WTC11 (cell line): ENCODE measurements at regions not wholly inside any gene's neighbourhood (a gene's known extent, or its start where the extent isn't known, plus 50 kb on each side); places are given as distances from the start of the nearest gene placed in this dataset.

ENCODE experiments used
- AFF4 ChIP-seq: sonication (generic); formaldehyde crosslinking; IDR thresholded peaks from 2 replicates; pipeline ENCODE4 v1.8.1; 2023; ENCODE audit warnings: mild to moderate bottlenecking, missing genetic modification reagents, borderline replicate concordance
- CREB1 ChIP-seq: sonication (generic); formaldehyde crosslinking; IDR thresholded peaks from 2 replicates; pipeline ENCODE4 v1.8.0; 2023; ENCODE audit warnings: mild to moderate bottlenecking, missing genetic modification reagents
- CTCF ChIP-seq: fragments of 200-600 bp; IDR thresholded peaks from 2 replicates; pipeline ENCODE4 v1.8.0; 2022; ENCODE audit warnings: antibody characterized with exemption
- E2F1 ChIP-seq: sonication (generic); formaldehyde crosslinking; IDR thresholded peaks from 2 replicates; pipeline ENCODE4 v1.8.0; 2022; ENCODE audit warnings: mild to moderate bottlenecking, missing genetic modification reagents
- HMGXB4 ChIP-seq: sonication (generic); formaldehyde crosslinking; IDR thresholded peaks from 2 replicates; pipeline ENCODE4 v1.8.1; 2023; ENCODE audit warnings: mild to moderate bottlenecking, moderate library complexity, missing genetic modification reagents
- PREB ChIP-seq: sonication (generic); formaldehyde crosslinking; IDR thresholded peaks from 2 replicates; pipeline ENCODE4 v1.8.1; 2022; ENCODE audit warnings: mild to moderate bottlenecking, missing genetic modification reagents, moderate library complexity, borderline replicate concordance
- TCF7 ChIP-seq: sonication (generic); formaldehyde crosslinking; IDR thresholded peaks from 2 replicates; pipeline ENCODE4 v1.8.0; 2022; ENCODE audit warnings: mild to moderate bottlenecking, low read depth, missing genetic modification reagents, moderate library complexity
- USF2 ChIP-seq: sonication (generic); formaldehyde crosslinking; IDR thresholded peaks from 2 replicates; pipeline ENCODE4 v1.8.1; 2023; ENCODE audit warnings: mild to moderate bottlenecking, missing genetic modification reagents, moderate library complexity

GRCh38 chr22:48152164-48152775 is 1389.8 kb downstream of the TBC1D22A start:
- TF ChIP-seq AFF4 (CRISPR knock-in tag) (no peak), TCF7 (CRISPR knock-in tag) (no peak), CTCF (no peak), HMGXB4 (CRISPR knock-in tag) (no peak), PREB (CRISPR knock-in tag) (no peak), E2F1 (CRISPR knock-in tag) (no peak), CREB1 (CRISPR knock-in tag) (no peak), USF2 (CRISPR knock-in tag) (no peak)
